GM19324 (cell line): ENCODE measurements at regions not wholly inside any gene's neighbourhood (a gene's known extent, or its start where the extent isn't known, plus 50 kb on each side); places are given as distances from the start of the nearest gene placed in this dataset.
"Not testable (repeated sequence)": the region's sequence is repeated elsewhere in the genome, so short reads cannot be mapped to it uniquely, and the experiment has no call there.

Experiments used
- ATAC-seq: cut with Tn5 transposase; IDR thresholded peaks from one replicate; pipeline ENCODE4 v1.9.1; 2021; ENCODE audit warnings: mild to moderate bottlenecking, moderate library complexity; ENCODE audit not compliant: unreplicated experiment, low FRiP score

- ATAC-seq, result no peak
Measured at GRCh38 chr4:55249476-55249875, 96.6 kb upstream of the SRD5A3 start.

GRCh38 chr4:55251342-55251741 is 94.7 kb upstream of the SRD5A3 start:
- ATAC-seq, result no peak

GRCh38 chr4:55251896-55252295 is 94.1 kb upstream of the SRD5A3 start:
- no peak for ATAC-seq

GRCh38 chr4:55253948-55254593 is 92.0 kb upstream of the SRD5A3 start:
- ATAC-seq, result no peak

- no peak for ATAC-seq
Measured at GRCh38 chr4:55255179-55255578, 90.9 kb upstream of the SRD5A3 start.

GRCh38 chr4:55256787-55257186 is 89.3 kb upstream of the SRD5A3 start:
- no peak for ATAC-seq

GRCh38 chr4:55258152-55258865 is 87.7 kb upstream of the SRD5A3 start:
- ATAC-seq, result no peak

GRCh38 chr4:55259294-55259693 is 86.7 kb upstream of the SRD5A3 start:
- ATAC-seq, result no peak

GRCh38 chr4:55269470-55269869 is 76.6 kb upstream of the SRD5A3 start:
- ATAC-seq, result no peak

GRCh38 chr4:55269995-55270394 is 76.0 kb upstream of the SRD5A3 start:
- no peak for ATAC-seq

GRCh38 chr4:55270481-55270880 is 75.6 kb upstream of the SRD5A3 start:
- ATAC-seq, result no peak

GRCh38 chr4:55272102-55272501 is 73.9 kb upstream of the SRD5A3 start:
- no peak for ATAC-seq

GRCh38 chr4:55272589-55272988 is 73.5 kb upstream of the SRD5A3 start:
- ATAC-seq, result no peak

- no peak for ATAC-seq
Measured at GRCh38 chr4:55277011-55277410, 69.0 kb upstream of the SRD5A3 start.

GRCh38 chr4:55278316-55278715 is 67.7 kb upstream of the SRD5A3 start:
- ATAC-seq, result no peak

GRCh38 chr4:55280474-55280873 is 65.6 kb upstream of the SRD5A3 start:
- ATAC-seq, result not testable (repeated sequence)

GRCh38 chr4:55281118-55281683 is 64.8 kb upstream of the SRD5A3 start:
- not testable (repeated sequence) for ATAC-seq

GRCh38 chr4:55284331-55284730 is 61.7 kb upstream of the SRD5A3 start:
- ATAC-seq, result no peak

GRCh38 chr4:55291227-55291640 is 54.8 kb upstream of the SRD5A3 start:
- no peak for ATAC-seq

- no peak for ATAC-seq
Measured at GRCh38 chr4:55296096-55296495, 49.9 kb upstream of the SRD5A3 start.
